Esophagus squamous epithelium (tissue), 4 donors: ENCODE measurements at regions not wholly inside any gene's neighbourhood (a gene's known extent, or its start where the extent isn't known, plus 50 kb on each side); places are given as distances from the start of the nearest gene placed in this dataset.

Experiments used
- CTCF ChIP-seq, 6 experiments: fragments of 450-650 bp in 4 of 6; fragments of 200-600 bp in 2 of 6; sonication (generic) in 2 of 6; IDR thresholded peaks; one replicate each; pipeline ENCODE4 v1.5.1; 2016 to 2019; ENCODE audit warnings: antibody characterized with exemption in 6 of 6, mild to moderate bottlenecking in 4 of 6, moderate library complexity in 4 of 6
- POLR2A ChIP-seq, 4 donors: fragments of 450-650 bp; IDR thresholded peaks; one replicate each; pipeline ENCODE4 v1.6.1; 2017; ENCODE audit warnings: antibody characterized with exemption in 4 of 4, mild to moderate bottlenecking in 4 of 4, moderate library complexity in 3 of 4

GRCh38 chr13:109680930-109681329, 105.5 kb downstream of the IRS2 start:
- TF ChIP-seq CTCF (IDR thresholded peaks at IDR 0.05) (no peak), POLR2A (IDR thresholded peaks at IDR 0.05) (no peak)
